ENCODE measurements at regions not wholly inside any gene's neighbourhood (a gene's known extent, or its start where the extent isn't known, plus 50 kb on each side); places are given as distances from the start of the nearest gene placed in this dataset.

DNA sequence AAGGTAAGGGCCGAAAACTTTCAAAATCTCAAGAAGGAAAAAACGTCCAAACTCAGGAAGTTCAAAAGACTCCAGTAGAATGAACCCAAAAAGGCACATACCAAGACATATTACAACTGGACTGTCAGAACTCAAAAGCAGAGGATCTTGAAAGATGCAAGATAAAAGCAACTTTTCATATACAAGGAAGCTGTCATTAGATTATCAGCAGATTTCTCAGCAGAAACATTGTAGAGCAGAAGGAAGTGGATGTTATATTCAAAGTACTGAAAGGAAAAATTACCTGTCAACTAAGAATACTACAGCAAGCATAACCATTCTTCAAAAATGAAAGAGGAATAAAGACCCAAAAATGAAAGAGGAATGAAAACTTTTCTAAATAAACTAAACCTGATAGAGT lies 224.9 kb downstream of the FAT4 start:
- TF ChIP-seq, protein P1, sequence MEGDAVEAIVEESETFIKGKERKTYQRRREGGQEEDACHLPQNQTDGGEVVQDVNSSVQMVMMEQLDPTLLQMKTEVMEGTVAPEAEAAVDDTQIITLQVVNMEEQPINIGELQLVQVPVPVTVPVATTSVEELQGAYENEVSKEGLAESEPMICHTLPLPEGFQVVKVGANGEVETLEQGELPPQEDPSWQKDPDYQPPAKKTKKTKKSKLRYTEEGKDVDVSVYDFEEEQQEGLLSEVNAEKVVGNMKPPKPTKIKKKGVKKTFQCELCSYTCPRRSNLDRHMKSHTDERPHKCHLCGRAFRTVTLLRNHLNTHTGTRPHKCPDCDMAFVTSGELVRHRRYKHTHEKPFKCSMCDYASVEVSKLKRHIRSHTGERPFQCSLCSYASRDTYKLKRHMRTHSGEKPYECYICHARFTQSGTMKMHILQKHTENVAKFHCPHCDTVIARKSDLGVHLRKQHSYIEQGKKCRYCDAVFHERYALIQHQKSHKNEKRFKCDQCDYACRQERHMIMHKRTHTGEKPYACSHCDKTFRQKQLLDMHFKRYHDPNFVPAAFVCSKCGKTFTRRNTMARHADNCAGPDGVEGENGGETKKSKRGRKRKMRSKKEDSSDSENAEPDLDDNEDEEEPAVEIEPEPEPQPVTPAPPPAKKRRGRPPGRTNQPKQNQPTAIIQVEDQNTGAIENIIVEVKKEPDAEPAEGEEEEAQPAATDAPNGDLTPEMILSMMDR (IDR thresholded peaks at IDR 0.05), result no peak
- no peak for TF ChIP-seq POLR2A (IDR thresholded peaks at IDR 0.05)

Measured in Peyer's patch (tissue), 4 donors.